GM12878 (cell line): ENCODE measurements at regions not wholly inside any gene's neighbourhood (a gene's known extent, or its start where the extent isn't known, plus 50 kb on each side); places are given as distances from the start of the nearest gene placed in this dataset.

Source experiments
- ATAC-seq: fragments of 200-7000 bp; cut with Tn5 transposase; 3 replicates; pipeline ENCODE4 v1.9.1; 2020; ENCODE audit warnings: mild to moderate bottlenecking, moderate library complexity
- BruUV-seq: library from RNA; stranded (reverse); fragments of 400-500 nt; replicated peaks from 2 replicates; lab custom pipeline; 2021; lab: Mats Ljungman, UMichigan
- CTCF ChIA-PET: fragments of 300-600 bp; sonication (Branson Sonifier 250); formaldehyde crosslinking; extraction: SDS; loops from one replicate; lab custom pipeline; 2021; ENCODE audit warnings: inconsistent platforms; lab: Yijun Ruan, JAX
- POLR2A ChIA-PET: fragments of 350-600 bp; formaldehyde crosslinking; extraction: SDS; loops from one replicate; lab custom pipeline; 2021; ENCODE audit warnings: inconsistent platforms; lab: Charles Lee
- RAD21 ChIA-PET: fragments of 300-600 bp; sonication (Branson Sonifier 250); formaldehyde crosslinking; loops from one replicate; lab custom pipeline; 2023; ENCODE audit warnings: antibody characterized with exemption; ENCODE audit not compliant: unreplicated experiment; lab: Charles Lee
- SMC1A ChIA-PET: fragments of 300-600 bp; sonication (Branson Sonifier 250); formaldehyde crosslinking; loops from one replicate; lab custom pipeline; 2023; ENCODE audit not compliant: unreplicated experiment, uncharacterized antibody; lab: Charles Lee
- DNase-seq: peaks from one replicate; pipeline ENCODE4 v3.0.0-alpha.2; 2011; ENCODE audit warnings: low read depth, low spot score
- FAIRE-seq: peaks from 3 replicates; lab custom pipeline; 2011; peaks lifted over from hg19 to GRCh38; lab: Jason Lieb, UNC
- H2AFZ ChIP-seq: 2 replicates; pipeline ENCODE4 v1.6.0; 2011; ENCODE audit warnings: low read depth, low read length, control low read depth; ENCODE audit not compliant: control insufficient read depth
- H3K27ac ChIP-seq: 2 replicates; pipeline ENCODE4 v1.5.1; 2011; ENCODE audit warnings: control low read depth; ENCODE audit not compliant: control insufficient read depth, insufficient read depth
- H3K27me3 ChIP-seq, 2 experiments: replicated peaks in 1 of 2; 2 replicates each; pipeline versions ENCODE4 v1.6.0 to v1.6.1; 2011; ENCODE audit warnings: low read length in 1 of 2; ENCODE audit not compliant: control insufficient read depth in 2 of 2, insufficient read depth in 2 of 2
- H3K36me3 ChIP-seq, 2 experiments: 2 replicates each; pipeline ENCODE4 v1.5.1; 2011; ENCODE audit warnings: low read length in 1 of 2; ENCODE audit not compliant: control insufficient read depth in 2 of 2, insufficient read depth in 2 of 2
- H3K4me1 ChIP-seq: 2 replicates; pipeline ENCODE4 v1.6.1; 2011; ENCODE audit warnings: mild to moderate bottlenecking, low read length, moderate library complexity, mixed read lengths; ENCODE audit not compliant: control insufficient read depth, insufficient read depth
- H3K4me2 ChIP-seq: 2 replicates; pipeline ENCODE4 v1.6.0; 2011; ENCODE audit warnings: control low read depth; ENCODE audit not compliant: control insufficient read depth, insufficient read depth
- H3K4me3 ChIP-seq: fragments of 200-600 bp; sonication (generic); 2 replicates; pipeline ENCODE4 v1.5.1; 2016
- H3K79me2 ChIP-seq: 2 replicates; pipeline ENCODE4 v1.6.0; 2011; ENCODE audit warnings: low read length; ENCODE audit not compliant: control insufficient read depth, insufficient read depth
- H3K9ac ChIP-seq: 2 replicates; pipeline ENCODE4 v1.8.0; 2011; ENCODE audit warnings: low read length, control low read depth, mixed read lengths; ENCODE audit not compliant: control insufficient read depth, insufficient read depth
- H3K9me3 ChIP-seq: replicated peaks from 3 replicates; pipeline ENCODE4 v1.5.1; 2011; ENCODE audit warnings: mild to moderate bottlenecking, low read length; ENCODE audit not compliant: control insufficient read depth, insufficient read depth
- H4K20me1 ChIP-seq: 2 replicates; pipeline ENCODE4 v1.6.0; 2011; ENCODE audit not compliant: control insufficient read depth, insufficient read depth
- BHLHE40 ChIP-seq, 2 experiments: fragments of 450-650 bp in 1 of 2; IDR thresholded peaks; 2 replicates each; pipeline ENCODE4 v1.6.1; 2011 to 2017; ENCODE audit warnings: low read depth in 2 of 2, borderline replicate concordance in 1 of 2, improper control_type of control experiment in 1 of 2, low read length in 1 of 2, mild to moderate bottlenecking in 1 of 2
- CEBPB ChIP-seq, 2 experiments: fragments of 150-350 bp in 1 of 2; IDR thresholded peaks; 2 replicates each; pipeline ENCODE4 v1.6.1; 2012 to 2014; ENCODE audit warnings: low read depth in 2 of 2, low read length in 2 of 2, borderline replicate concordance in 1 of 2, inconsistent platforms in 1 of 2
- EED ChIP-seq: sonication (generic); IDR thresholded peaks from 2 replicates; pipeline ENCODE4 v1.6.1; 2016; ENCODE audit warnings: antibody characterized with exemption, low read depth
- EGR1 ChIP-seq, 2 experiments: IDR thresholded peaks; 1 replicate in 1 of 2; 2 replicates in 1 of 2; pipeline ENCODE4 v1.6.1; 2011 to 2012; ENCODE audit warnings: low read depth in 2 of 2, low read length in 2 of 2, borderline replicate concordance in 1 of 2, mild to moderate bottlenecking in 1 of 2, moderate library complexity in 1 of 2
- FOS ChIP-seq: IDR thresholded peaks from 3 replicates; pipeline ENCODE4 v1.6.1; 2011; ENCODE audit warnings: borderline replicate concordance; ENCODE audit not compliant: insufficient read length; ENCODE audit errors: extremely low read depth
- IKZF2 ChIP-seq, 2 experiments: fragments of 450-650 bp; IDR thresholded peaks; 2 replicates each; pipeline ENCODE4 v1.6.1; 2017; ENCODE audit warnings: mild to moderate bottlenecking in 2 of 2, moderate library complexity in 2 of 2
- JUND ChIP-seq: IDR thresholded peaks from 2 replicates; pipeline ENCODE4 v1.6.1; 2012; ENCODE audit warnings: low read depth, mild to moderate bottlenecking, low read length, improper control_type of control experiment, moderate library complexity
- MEF2A ChIP-seq: IDR thresholded peaks from 2 replicates; pipeline ENCODE4 v1.6.1; 2011; ENCODE audit warnings: low read depth, mild to moderate bottlenecking, low read length, moderate library complexity; ENCODE audit not compliant: insufficient read depth
- MTA2 ChIP-seq: fragments of 450-650 bp; IDR thresholded peaks from 2 replicates; pipeline ENCODE4 v1.6.1; 2016; ENCODE audit warnings: low read depth, mild to moderate bottlenecking, moderate library complexity
- NR2C2 ChIP-seq: IDR thresholded peaks from 2 replicates; pipeline ENCODE4 v1.6.1; 2011; ENCODE audit warnings: borderline replicate concordance, low read depth; ENCODE audit not compliant: control insufficient read depth, insufficient read length
- STAT3 ChIP-seq: IDR thresholded peaks from 2 replicates; pipeline ENCODE4 v1.6.1; 2011; ENCODE audit warnings: low read depth, low read length, improper control_type of control experiment
- YY1 ChIP-seq: IDR thresholded peaks from 2 replicates; pipeline ENCODE4 v1.6.1; 2011; ENCODE audit warnings: low read depth, mild to moderate bottlenecking, low read length
- ZNF24 ChIP-seq: fragments of 450-650 bp; IDR thresholded peaks from 2 replicates; pipeline ENCODE4 v1.6.1; 2017; ENCODE audit warnings: antibody characterized with exemption, mild to moderate bottlenecking
- WGBS: methylation state at CpG from one replicate; pipeline ENCODE4 v1.1.6; 2016; ENCODE audit warnings: low lambda C conversion rate; ENCODE audit not compliant: insufficient replicate concordance, insufficient coverage; ENCODE audit errors: missing lambda C conversion rate; 5-methylcytosine and 5-hydroxymethylcytosine counted together
- in situ Hi-C: fragments of 300-500 bp; cut with MboI; formaldehyde crosslinking; loops from 9 replicates; pipeline ENCODE4 v1.14.3; 2018; ENCODE audit warnings: mixed read lengths
- intact Hi-C: fragments of 100-400 bp; cut with micrococcal nuclease; formaldehyde crosslinking; loops from one replicate; pipeline ENCODE4 v1.14.2; 2022; ENCODE audit not compliant: unreplicated experiment
- TF ChIP-seq, protein P1 (sequence below): IDR thresholded peaks from 2 replicates; pipeline ENCODE4 v1.6.1; 2012; ENCODE audit warnings: low read depth, low read length, improper control_type of control experiment
- TF ChIP-seq, protein P2 (sequence below): fragments of 450-650 bp; IDR thresholded peaks from 2 replicates; pipeline ENCODE4 v1.6.1; 2017; ENCODE audit warnings: mild to moderate bottlenecking
- TF ChIP-seq, protein P3 (sequence below): IDR thresholded peaks from 2 replicates; pipeline ENCODE4 v1.6.1; 2011; ENCODE audit warnings: borderline replicate concordance, low read depth, mild to moderate bottlenecking, moderate library complexity, mixed read lengths, low read length; ENCODE audit not compliant: insufficient read depth; ENCODE audit errors: extremely low read length
- TF ChIP-seq, protein P4 (sequence below): fragments of 450-650 bp; IDR thresholded peaks from 2 replicates; pipeline ENCODE4 v1.6.1; 2018; ENCODE audit warnings: mild to moderate bottlenecking, low read depth, moderate library complexity; ENCODE audit not compliant: partially characterized antibody

DNA sequence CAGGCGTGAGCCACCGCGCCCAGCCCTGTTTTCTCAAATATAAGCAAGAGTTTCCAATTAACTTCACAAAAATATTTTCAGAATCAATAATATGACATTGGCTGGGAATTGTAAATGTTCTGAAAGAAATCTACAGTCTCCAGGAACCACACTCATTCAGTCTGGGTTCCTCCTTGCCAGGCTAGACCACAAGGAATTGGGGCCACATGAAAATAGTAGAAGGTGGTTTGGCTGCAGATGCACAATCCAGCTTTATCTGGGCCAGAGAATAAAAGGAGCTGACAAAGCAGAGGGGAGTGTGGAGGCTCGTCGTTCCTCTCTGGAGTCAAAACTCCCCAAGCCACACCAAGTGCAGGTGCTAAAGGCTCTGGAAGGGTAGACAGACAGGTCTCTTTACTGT, 92.0 kb upstream of the OSMR start (continued):
- TF ChIP-seq, protein P1, sequence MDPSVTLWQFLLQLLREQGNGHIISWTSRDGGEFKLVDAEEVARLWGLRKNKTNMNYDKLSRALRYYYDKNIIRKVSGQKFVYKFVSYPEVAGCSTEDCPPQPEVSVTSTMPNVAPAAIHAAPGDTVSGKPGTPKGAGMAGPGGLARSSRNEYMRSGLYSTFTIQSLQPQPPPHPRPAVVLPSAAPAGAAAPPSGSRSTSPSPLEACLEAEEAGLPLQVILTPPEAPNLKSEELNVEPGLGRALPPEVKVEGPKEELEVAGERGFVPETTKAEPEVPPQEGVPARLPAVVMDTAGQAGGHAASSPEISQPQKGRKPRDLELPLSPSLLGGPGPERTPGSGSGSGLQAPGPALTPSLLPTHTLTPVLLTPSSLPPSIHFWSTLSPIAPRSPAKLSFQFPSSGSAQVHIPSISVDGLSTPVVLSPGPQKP: no peak
- TF ChIP-seq NR2C2: no peak
- TF ChIP-seq, protein P2, sequence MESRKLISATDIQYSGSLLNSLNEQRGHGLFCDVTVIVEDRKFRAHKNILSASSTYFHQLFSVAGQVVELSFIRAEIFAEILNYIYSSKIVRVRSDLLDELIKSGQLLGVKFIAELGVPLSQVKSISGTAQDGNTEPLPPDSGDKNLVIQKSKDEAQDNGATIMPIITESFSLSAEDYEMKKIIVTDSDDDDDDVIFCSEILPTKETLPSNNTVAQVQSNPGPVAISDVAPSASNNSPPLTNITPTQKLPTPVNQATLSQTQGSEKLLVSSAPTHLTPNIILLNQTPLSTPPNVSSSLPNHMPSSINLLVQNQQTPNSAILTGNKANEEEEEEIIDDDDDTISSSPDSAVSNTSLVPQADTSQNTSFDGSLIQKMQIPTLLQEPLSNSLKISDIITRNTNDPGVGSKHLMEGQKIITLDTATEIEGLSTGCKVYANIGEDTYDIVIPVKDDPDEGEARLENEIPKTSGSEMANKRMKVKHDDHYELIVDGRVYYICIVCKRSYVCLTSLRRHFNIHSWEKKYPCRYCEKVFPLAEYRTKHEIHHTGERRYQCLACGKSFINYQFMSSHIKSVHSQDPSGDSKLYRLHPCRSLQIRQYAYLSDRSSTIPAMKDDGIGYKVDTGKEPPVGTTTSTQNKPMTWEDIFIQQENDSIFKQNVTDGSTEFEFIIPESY: no peak
- no peak for TF ChIP-seq CEBPB (IDR thresholded peaks at IDR 0.05; ENCODE audit: borderline replicate concordance in 1 of 2, low read depth in 2 of 2, low read length in 2 of 2)

DNA sequence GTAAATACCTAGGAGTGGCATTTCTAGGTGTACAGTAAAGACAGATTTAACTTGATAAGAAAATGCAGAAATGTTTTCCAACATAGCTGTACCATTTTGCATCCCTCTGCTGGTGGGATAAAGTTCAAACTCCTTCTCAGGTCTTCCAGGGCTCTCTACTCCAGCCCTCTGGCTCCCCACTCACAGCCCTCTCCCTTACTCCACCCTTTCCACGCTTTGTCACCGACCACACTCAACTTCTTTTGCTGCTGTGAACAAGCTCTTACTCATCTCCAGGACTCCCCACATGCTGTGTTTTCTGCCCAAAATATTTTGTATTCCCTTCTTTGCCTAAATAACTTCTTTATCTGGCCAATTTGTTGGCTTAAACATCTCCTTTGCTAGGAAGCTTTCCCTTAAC, 90.6 kb upstream of the OSMR start:
- intact Hi-C loops: no loop called here
- FAIRE-seq: no peak
- 0% methylated on average over 2 of the region's 2 CpGs for WGBS
- no peaks in the 10 kb centered on the region for H3K36me3 ChIP-seq
- no peaks in the 10 kb centered on the region for H4K20me1 ChIP-seq
- no peak overlapping the region for H3K4me2 ChIP-seq
- SMC1A ChIA-PET: interaction anchor here (1.8 kb wide), 1 partner anchor 313 kb away, joined by 3 read pairs; no protein-coding TSS in a partner anchor
- no peak overlapping the region for H2AFZ ChIP-seq
- ATAC-seq: no peak
- no peaks in the 10 kb centered on the region for H3K9me3 ChIP-seq
- POLR2A ChIA-PET: no interaction called here
- H3K79me2 ChIP-seq: no peaks in the 10 kb centered on the region
- H3K4me1 ChIP-seq: no peaks in the 10 kb centered on the region
- H3K4me3 ChIP-seq: no peak overlapping the region
- no peak overlapping the region for H3K27ac ChIP-seq
- in situ Hi-C loops: no loop called here
- H3K9ac ChIP-seq: no peak overlapping the region
- BruUV-seq: no TSS peak
- no peaks in the 10 kb centered on the region; a peak in 1 of 4 replicates for H3K27me3 ChIP-seq
- RAD21 ChIA-PET: interaction anchor here (0.9 kb wide), 1 partner anchor 313 kb away, joined by 4 read pairs; no protein-coding TSS in a partner anchor
- DNase-seq: no peak
- CTCF ChIA-PET: no interaction called here
- TF ChIP-seq MTA2 (no peak), FOS (no peak), EGR1 (IDR thresholded peaks at IDR 0.05; ENCODE audit: borderline replicate concordance in 1 of 2, low read depth in 2 of 2, low read length in 2 of 2) (no peak), YY1 (no peak), ZNF24 (no peak), JUND (no peak), IKZF2 (IDR thresholded peaks at IDR 0.05) (no peak), BHLHE40 (IDR thresholded peaks at IDR 0.05; ENCODE audit: borderline replicate concordance in 1 of 2, low read depth in 2 of 2, low read length in 1 of 2) (no peak), EED (no peak), STAT3 (no peak), MEF2A (no peak)
- TF ChIP-seq, protein P3, sequence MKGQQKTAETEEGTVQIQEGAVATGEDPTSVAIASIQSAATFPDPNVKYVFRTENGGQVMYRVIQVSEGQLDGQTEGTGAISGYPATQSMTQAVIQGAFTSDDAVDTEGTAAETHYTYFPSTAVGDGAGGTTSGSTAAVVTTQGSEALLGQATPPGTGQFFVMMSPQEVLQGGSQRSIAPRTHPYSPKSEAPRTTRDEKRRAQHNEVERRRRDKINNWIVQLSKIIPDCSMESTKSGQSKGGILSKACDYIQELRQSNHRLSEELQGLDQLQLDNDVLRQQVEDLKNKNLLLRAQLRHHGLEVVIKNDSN: no peak
- TF ChIP-seq, protein P4, sequence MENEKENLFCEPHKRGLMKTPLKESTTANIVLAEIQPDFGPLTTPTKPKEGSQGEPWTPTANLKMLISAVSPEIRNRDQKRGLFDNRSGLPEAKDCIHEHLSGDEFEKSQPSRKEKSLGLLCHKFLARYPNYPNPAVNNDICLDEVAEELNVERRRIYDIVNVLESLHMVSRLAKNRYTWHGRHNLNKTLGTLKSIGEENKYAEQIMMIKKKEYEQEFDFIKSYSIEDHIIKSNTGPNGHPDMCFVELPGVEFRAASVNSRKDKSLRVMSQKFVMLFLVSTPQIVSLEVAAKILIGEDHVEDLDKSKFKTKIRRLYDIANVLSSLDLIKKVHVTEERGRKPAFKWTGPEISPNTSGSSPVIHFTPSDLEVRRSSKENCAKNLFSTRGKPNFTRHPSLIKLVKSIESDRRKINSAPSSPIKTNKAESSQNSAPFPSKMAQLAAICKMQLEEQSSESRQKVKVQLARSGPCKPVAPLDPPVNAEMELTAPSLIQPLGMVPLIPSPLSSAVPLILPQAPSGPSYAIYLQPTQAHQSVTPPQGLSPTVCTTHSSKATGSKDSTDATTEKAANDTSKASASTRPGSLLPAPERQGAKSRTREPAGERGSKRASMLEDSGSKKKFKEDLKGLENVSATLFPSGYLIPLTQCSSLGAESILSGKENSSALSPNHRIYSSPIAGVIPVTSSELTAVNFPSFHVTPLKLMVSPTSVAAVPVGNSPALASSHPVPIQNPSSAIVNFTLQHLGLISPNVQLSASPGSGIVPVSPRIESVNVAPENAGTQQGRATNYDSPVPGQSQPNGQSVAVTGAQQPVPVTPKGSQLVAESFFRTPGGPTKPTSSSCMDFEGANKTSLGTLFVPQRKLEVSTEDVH: no peak
